ENCODE measurements at regions not wholly inside any gene's neighbourhood (a gene's known extent, or its start where the extent isn't known, plus 50 kb on each side); places are given as distances from the start of the nearest gene placed in this dataset.

DNA sequence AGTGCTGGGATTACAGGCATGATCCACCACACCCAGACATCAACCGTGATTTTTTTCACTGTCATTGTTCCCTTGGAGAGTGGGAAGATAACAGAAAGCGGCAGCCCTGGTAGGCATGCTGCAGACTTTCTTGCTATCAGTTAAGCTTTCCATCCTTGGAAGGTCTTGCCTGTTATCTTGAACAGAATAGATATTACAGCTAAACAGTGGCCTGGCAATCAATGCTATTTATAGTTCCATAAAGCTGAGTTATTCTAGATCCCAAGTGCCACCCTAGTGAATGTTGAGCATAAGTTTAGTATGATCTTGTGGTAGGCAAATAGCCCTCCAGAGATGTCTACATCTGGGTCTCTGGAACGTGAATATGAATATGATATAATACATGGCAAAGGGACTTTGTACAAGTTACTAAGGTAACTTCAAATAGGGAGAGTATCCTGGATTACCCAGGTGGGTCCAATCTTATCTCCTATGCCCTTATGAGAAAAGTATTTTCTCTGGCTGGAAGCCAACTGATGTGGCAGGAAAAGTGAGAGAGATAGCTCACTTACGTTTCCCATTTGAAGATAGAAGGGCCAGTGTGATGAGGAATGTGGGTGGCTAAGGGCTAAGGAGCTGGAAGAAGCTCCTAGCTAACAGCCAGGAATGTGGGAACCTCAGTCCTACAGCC lies 609.1 kb upstream of the IGFBP3 start:
- Histone ChIP-seq H3K27me3 (no peaks in the 10 kb centered on the region), H3K9me3 (no peaks in the 10 kb centered on the region), H3K4me1 (no peaks in the 10 kb centered on the region), H3K4me3 (no peak overlapping the region), H3K27ac (no peak overlapping the region), H3K36me3 (no peaks in the 10 kb centered on the region)
- DNase-seq (ENCODE audit: low spot score in 2 of 2), result no peak
- TF ChIP-seq, protein P1, sequence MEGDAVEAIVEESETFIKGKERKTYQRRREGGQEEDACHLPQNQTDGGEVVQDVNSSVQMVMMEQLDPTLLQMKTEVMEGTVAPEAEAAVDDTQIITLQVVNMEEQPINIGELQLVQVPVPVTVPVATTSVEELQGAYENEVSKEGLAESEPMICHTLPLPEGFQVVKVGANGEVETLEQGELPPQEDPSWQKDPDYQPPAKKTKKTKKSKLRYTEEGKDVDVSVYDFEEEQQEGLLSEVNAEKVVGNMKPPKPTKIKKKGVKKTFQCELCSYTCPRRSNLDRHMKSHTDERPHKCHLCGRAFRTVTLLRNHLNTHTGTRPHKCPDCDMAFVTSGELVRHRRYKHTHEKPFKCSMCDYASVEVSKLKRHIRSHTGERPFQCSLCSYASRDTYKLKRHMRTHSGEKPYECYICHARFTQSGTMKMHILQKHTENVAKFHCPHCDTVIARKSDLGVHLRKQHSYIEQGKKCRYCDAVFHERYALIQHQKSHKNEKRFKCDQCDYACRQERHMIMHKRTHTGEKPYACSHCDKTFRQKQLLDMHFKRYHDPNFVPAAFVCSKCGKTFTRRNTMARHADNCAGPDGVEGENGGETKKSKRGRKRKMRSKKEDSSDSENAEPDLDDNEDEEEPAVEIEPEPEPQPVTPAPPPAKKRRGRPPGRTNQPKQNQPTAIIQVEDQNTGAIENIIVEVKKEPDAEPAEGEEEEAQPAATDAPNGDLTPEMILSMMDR (IDR thresholded peaks at IDR 0.05), result no peak
- intact Hi-C loops (cut with DNase I), result no loop called here

DNA sequence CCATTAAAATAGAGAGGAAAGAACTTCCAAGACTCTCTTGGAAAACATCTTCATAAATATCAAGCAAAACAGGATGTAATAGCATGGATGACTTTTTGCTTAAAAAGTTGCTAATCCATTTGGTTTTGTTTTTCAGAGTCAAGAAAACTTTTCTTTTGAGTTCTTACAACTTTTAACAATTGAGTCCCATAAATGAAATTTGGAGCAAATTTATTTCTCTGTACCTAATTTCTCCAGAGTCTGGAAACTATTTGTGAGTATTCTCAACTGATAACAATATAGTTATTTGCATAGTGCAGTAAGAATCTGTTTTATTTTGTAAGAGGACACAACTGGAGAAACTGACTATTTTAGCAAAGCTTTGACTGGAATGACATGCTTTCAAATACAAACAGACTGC lies 606.3 kb upstream of the IGFBP3 start:
- Histone ChIP-seq H3K4me3 (peak overlapping the region in 1 of 2 donors; percentile 3), H3K4me1 (no peaks in the 10 kb centered on the region), H3K27me3 (no peaks in the 10 kb centered on the region), H3K36me3 (no peaks in the 10 kb centered on the region), H3K9me3 (no peaks in the 10 kb centered on the region), H3K27ac (no peak overlapping the region)
- intact Hi-C loops (cut with DNase I), result loop anchor here (10.0 kb wide), 1 partner anchor 137 kb away; no protein-coding TSS in a partner anchor
- TF ChIP-seq, protein P1 (IDR thresholded peaks at IDR 0.05), result no peak
- DNase-seq (ENCODE audit: low spot score in 2 of 2), result no peak

DNA sequence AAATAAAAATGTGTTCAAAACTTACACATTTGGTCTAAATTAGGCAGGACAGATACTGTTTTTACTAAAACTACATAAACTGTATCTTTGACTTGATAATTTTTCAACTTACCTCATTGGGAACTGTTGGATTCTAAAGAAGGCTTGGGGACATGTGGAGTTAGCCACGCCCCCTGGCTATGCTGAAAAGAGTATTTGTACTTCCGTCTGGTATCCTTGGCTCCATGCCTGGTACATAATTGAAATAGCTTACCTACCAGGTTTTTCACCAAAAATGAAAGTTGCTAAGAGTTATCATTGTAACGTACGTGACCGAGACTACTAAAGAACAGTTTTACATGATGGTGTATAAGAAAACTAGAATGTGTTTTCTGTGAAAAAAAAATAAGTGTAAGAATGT lies 604.8 kb upstream of the IGFBP3 start:
- DNase-seq (ENCODE audit: low spot score in 2 of 2), result no peak
- Histone ChIP-seq H3K4me3 (no peak overlapping the region), H3K9me3 (no peaks in the 10 kb centered on the region), H3K27me3 (no peaks in the 10 kb centered on the region), H3K4me1 (no peaks in the 10 kb centered on the region), H3K27ac (no peak overlapping the region), H3K36me3 (no peaks in the 10 kb centered on the region)
- intact Hi-C loops (cut with DNase I), result loop anchor here (10.0 kb wide), 1 partner anchor 139 kb away; no protein-coding TSS in a partner anchor
- TF ChIP-seq, protein P1 (IDR thresholded peaks at IDR 0.05), result no peak

DNA sequence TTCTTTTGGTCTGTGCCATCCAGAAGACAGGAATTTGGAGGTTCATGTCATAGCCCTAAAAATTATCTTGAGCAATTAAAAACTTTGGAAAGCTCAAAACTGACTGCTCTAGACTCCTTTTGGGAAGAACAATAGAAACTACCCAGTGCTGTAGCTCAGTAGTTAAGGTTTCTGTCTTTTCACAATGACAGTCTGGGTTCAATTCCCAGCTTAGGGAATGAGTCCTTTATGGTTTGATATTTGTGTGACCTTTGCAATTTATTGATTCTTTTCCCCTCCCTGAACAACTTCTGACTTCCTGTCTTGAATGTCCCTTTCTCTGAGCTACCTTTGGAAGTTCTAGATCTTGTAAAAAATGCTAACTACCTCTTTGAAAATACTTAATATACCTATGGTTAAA lies 603.3 kb upstream of the IGFBP3 start:
- no peaks in the 10 kb centered on the region for H3K4me1 ChIP-seq
- no peak overlapping the region for H3K27ac ChIP-seq
- H3K9me3 ChIP-seq, result no peaks in the 10 kb centered on the region
- H3K36me3 ChIP-seq, result no peaks in the 10 kb centered on the region
- no peak for DNase-seq (ENCODE audit: low spot score in 2 of 2)
- intact Hi-C loops (cut with DNase I), result loop anchor here (10.0 kb wide), 1 partner anchor 140 kb away; no protein-coding TSS in a partner anchor
- TF ChIP-seq, protein P1 (IDR thresholded peaks at IDR 0.05), result no peak
- no peaks in the 10 kb centered on the region for H3K27me3 ChIP-seq
- no peak overlapping the region for H3K4me3 ChIP-seq

DNA sequence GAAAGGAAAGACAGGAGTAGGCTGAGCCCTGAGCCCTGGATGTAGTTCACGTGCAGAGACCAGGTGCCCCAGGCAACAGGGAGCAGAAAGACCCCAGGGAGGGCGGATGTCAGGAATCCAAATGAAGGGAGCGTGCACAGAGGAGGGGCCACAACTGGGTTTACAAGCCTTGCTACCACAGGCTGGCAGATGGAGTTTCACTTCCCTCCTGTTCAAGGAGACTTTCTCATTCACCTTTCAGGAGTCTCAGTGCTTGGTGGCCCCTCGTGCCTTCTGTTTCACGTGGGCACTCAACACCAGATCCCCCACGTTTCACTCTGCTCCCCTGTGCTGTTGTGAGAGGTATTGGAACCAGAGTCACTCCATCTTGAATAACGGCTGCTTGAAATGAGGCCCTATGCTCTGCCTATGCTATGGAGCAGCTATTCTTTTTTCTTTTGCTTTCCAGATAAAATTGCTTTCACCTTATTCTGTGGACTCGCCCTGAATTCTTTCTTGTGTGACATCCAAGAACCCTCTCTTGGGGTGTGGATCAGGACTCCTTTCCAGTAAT lies 601.4 kb upstream of the IGFBP3 start:
- Histone ChIP-seq H3K27ac (no peak overlapping the region), H3K27me3 (no peaks in the 10 kb centered on the region), H3K4me3 (no peak overlapping the region), H3K4me1 (no peaks in the 10 kb centered on the region), H3K9me3 (no peaks in the 10 kb centered on the region), H3K36me3 (no peaks in the 10 kb centered on the region)
- TF ChIP-seq, protein P1 (IDR thresholded peaks at IDR 0.05), result no peak
- intact Hi-C loops (cut with DNase I), result loop anchor here (10.0 kb wide), 1 partner anchor 142 kb away; no protein-coding TSS in a partner anchor
- DNase-seq (ENCODE audit: low spot score in 2 of 2), result no peak

Data from ascending aorta (tissue), 2 donors.